HepG2 (cell line): ENCODE measurements at regions not wholly inside any gene's neighbourhood (a gene's known extent, or its start where the extent isn't known, plus 50 kb on each side); places are given as distances from the start of the nearest gene placed in this dataset.

Experiments used
- ATAC-seq: fragments of 200-7000 bp; cut with Tn5 transposase; 3 replicates; pipeline ENCODE4 v1.9.1; 2020; ENCODE audit warnings: mild to moderate bottlenecking, moderate library complexity
- BruUV-seq: library from RNA; stranded (reverse); fragments of 400-500 nt; replicated peaks from 2 replicates; lab custom pipeline; 2021; lab: Mats Ljungman, UMichigan
- CTCF ChIA-PET: fragments of 300-600 bp; formaldehyde crosslinking; extraction: SDS; loops from one replicate; lab custom pipeline; 2021; ENCODE audit warnings: low total read pairs, inconsistent platforms, low intra/inter-chr PET ratio; lab: Yijun Ruan, JAX
- POLR2A ChIA-PET: fragments of 350-600 bp; sonication (Branson Sonifier 250); formaldehyde crosslinking; loops from one replicate; lab custom pipeline; 2020; ENCODE audit warnings: antibody characterized with exemption, inconsistent platforms; lab: Yijun Ruan, JAX
- DNase-seq: peaks from one replicate; pipeline ENCODE4 v3.0.0-alpha.2; 2015; ENCODE audit warnings: low spot score
- FAIRE-seq: peaks from 3 replicates; lab custom pipeline; 2011; peaks lifted over from hg19 to GRCh38; lab: Jason Lieb, UNC
- H2AFZ ChIP-seq: one replicate; pipeline ENCODE4 v1.6.1; 2011; ENCODE audit warnings: low read length, inconsistent platforms
- H3K27ac ChIP-seq: fragments of 300-600 bp; 3 replicates; pipeline ENCODE4 v1.8.0; 2011; ENCODE audit warnings: mixed run types, mild to moderate bottlenecking, mixed read lengths, low read length, inconsistent platforms; ENCODE audit not compliant: insufficient read depth; ENCODE audit errors: extremely low read length
- H3K27me3 ChIP-seq, 2 experiments: fragments of 200-600 bp in 1 of 2; 2 replicates in 1 of 2; 3 replicates in 1 of 2; pipeline versions ENCODE4 v1.6.0 to v1.8.0; 2011; ENCODE audit warnings: low read length in 2 of 2, mild to moderate bottlenecking in 2 of 2, moderate library complexity in 2 of 2, inconsistent platforms in 1 of 2; ENCODE audit not compliant: insufficient read depth in 2 of 2, control insufficient read depth in 1 of 2
- H3K36me3 ChIP-seq, 2 experiments: fragments of 200-600 bp in 1 of 2; replicated peaks in 1 of 2; 2 replicates in 1 of 2; 3 replicates in 1 of 2; pipeline versions ENCODE4 v1.5.1 to v1.8.0; 2011; ENCODE audit warnings: low read length in 2 of 2, inconsistent platforms in 1 of 2; ENCODE audit not compliant: insufficient read depth in 2 of 2, control insufficient read depth in 1 of 2
- H3K4me1 ChIP-seq: 2 replicates; pipeline ENCODE4 v1.5.1; 2012; ENCODE audit warnings: low read length, inconsistent platforms; ENCODE audit not compliant: insufficient read depth
- H3K4me2 ChIP-seq: 2 replicates; pipeline ENCODE4 v1.6.0; 2011; ENCODE audit warnings: low read depth, low read length, inconsistent platforms
- H3K4me3 ChIP-seq, 3 experiments: fragments of 200-600 bp in 1 of 3; sonication (generic), shearing (Covaris generic) in 1 of 3; replicated peaks in 1 of 3; 2 replicates each; pipeline ENCODE4 v1.5.1; 2011 to 2016; ENCODE audit warnings: low read length in 3 of 3, inconsistent platforms in 2 of 3, low read depth in 2 of 3, mild to moderate bottlenecking in 2 of 3, control low read depth in 1 of 3, mixed read lengths in 1 of 3; ENCODE audit not compliant: insufficient read depth in 1 of 3
- H3K79me2 ChIP-seq: one replicate; pipeline ENCODE4 v1.6.1; 2011; ENCODE audit warnings: low read length, inconsistent platforms; ENCODE audit not compliant: insufficient read depth
- H3K9ac ChIP-seq: 2 replicates; pipeline ENCODE4 v1.6.0; 2011; ENCODE audit warnings: mild to moderate bottlenecking, low read depth, low read length, inconsistent platforms; ENCODE audit not compliant: insufficient read depth
- H3K9me3 ChIP-seq: 2 replicates; pipeline ENCODE4 v1.5.1; 2012; ENCODE audit warnings: mild to moderate bottlenecking, low read length
- H4K20me1 ChIP-seq: 2 replicates; pipeline ENCODE4 v1.6.0; 2011; ENCODE audit warnings: inconsistent platforms, mild to moderate bottlenecking, low read length, moderate library complexity; ENCODE audit not compliant: insufficient read depth
- ETV6 ChIP-seq: sonication (generic); formaldehyde crosslinking; conservative IDR thresholded peaks from 2 replicates; pipeline ENCODE4 v1.4.0; 2020; ENCODE audit warnings: missing genetic modification reagents
- KDM5B ChIP-seq: sonication (generic); formaldehyde crosslinking; IDR thresholded peaks from 2 replicates; pipeline ENCODE4 v1.4.0; 2020; ENCODE audit warnings: missing genetic modification reagents, mild to moderate bottlenecking, borderline replicate concordance
- NFYB ChIP-seq: sonication (generic); formaldehyde crosslinking; IDR thresholded peaks from 2 replicates; pipeline ENCODE4 v1.4.0; 2020; ENCODE audit warnings: missing genetic modification reagents
- PAX8 ChIP-seq: sonication (generic); formaldehyde crosslinking; IDR thresholded peaks from 2 replicates; pipeline ENCODE4 v1.8.0; 2022; ENCODE audit warnings: mild to moderate bottlenecking, missing genetic modification reagents, borderline replicate concordance
- PITX1 ChIP-seq: sonication (generic); formaldehyde crosslinking; IDR thresholded peaks from 2 replicates; pipeline ENCODE4 v1.5.1; 2020; ENCODE audit warnings: mild to moderate bottlenecking, missing genetic modification reagents
- SIX4 ChIP-seq: sonication (generic); formaldehyde crosslinking; IDR thresholded peaks from 2 replicates; pipeline ENCODE4 v1.4.0; 2020; ENCODE audit warnings: missing genetic modification reagents
- SMC3 ChIP-seq: IDR thresholded peaks from 2 replicates; pipeline ENCODE4 v1.6.1; 2011; ENCODE audit warnings: low read length, improper control_type of control experiment
- TCF7 ChIP-seq: sonication (generic); IDR thresholded peaks from 2 replicates; pipeline ENCODE4 v1.6.1; 2016; ENCODE audit warnings: antibody characterized with exemption, low read depth
- TOE1 ChIP-seq: sonication (generic); formaldehyde crosslinking; IDR thresholded peaks from 2 replicates; pipeline ENCODE4 v1.4.0; 2020; ENCODE audit warnings: mild to moderate bottlenecking, missing genetic modification reagents
- ZNF367 ChIP-seq: sonication (generic); formaldehyde crosslinking; IDR thresholded peaks from 2 replicates; pipeline ENCODE4 v1.4.0; 2020; ENCODE audit warnings: missing genetic modification reagents, borderline replicate concordance
- ZNF460 ChIP-seq: sonication (generic); formaldehyde crosslinking; IDR thresholded peaks from 2 replicates; pipeline ENCODE4 v1.5.1; 2020; ENCODE audit warnings: missing genetic modification reagents, mild to moderate bottlenecking, borderline replicate concordance
- ZNF577 ChIP-seq: sonication (generic); formaldehyde crosslinking; IDR thresholded peaks from 2 replicates; pipeline ENCODE4 v1.4.0; 2020; ENCODE audit warnings: mild to moderate bottlenecking, low read depth, missing genetic modification reagents, borderline replicate concordance
- ZNF607 ChIP-seq: sonication (generic); formaldehyde crosslinking; IDR thresholded peaks from 2 replicates; pipeline ENCODE4 v1.5.1; 2020; ENCODE audit warnings: missing genetic modification reagents, mild to moderate bottlenecking, borderline replicate concordance
- ZNF7 ChIP-seq: IDR thresholded peaks from 2 replicates; pipeline ENCODE4 v1.6.1; 2016; ENCODE audit warnings: missing biosample characterization, missing genetic modification reagents
- ZNF704 ChIP-seq: sonication (generic); formaldehyde crosslinking; IDR thresholded peaks from 2 replicates; pipeline ENCODE4 v1.8.1; 2023; ENCODE audit warnings: mild to moderate bottlenecking, inconsistent platforms, moderate library complexity, missing genetic modification reagents, borderline replicate concordance
- ZSCAN30 ChIP-seq: sonication (generic); formaldehyde crosslinking; IDR thresholded peaks from 2 replicates; pipeline ENCODE4 v1.5.0; 2020; ENCODE audit warnings: mild to moderate bottlenecking, missing genetic modification reagents
- in situ Hi-C: cut with HindIII; loops from 2 replicates; pipeline ENCODE4 v1.10.0; 2017; ENCODE audit warnings: low pct_unique_long_range_greater_than_20kb; ENCODE audit not compliant: extremely low pct_ligation_motif_present
- intact Hi-C: fragments of 100-400 bp; cut with micrococcal nuclease; formaldehyde crosslinking; loops from one replicate; pipeline ENCODE4 v1.10.0; 2022; ENCODE audit not compliant: unreplicated experiment
- TF ChIP-seq, protein P1 (sequence below), 2 experiments: sonication (generic) in 1 of 2; formaldehyde crosslinking in 1 of 2; IDR thresholded peaks; 2 replicates each; pipeline versions ENCODE4 v1.6.1 to v1.9.0; 2014 to 2022; ENCODE audit warnings: antibody characterized with exemption in 1 of 2, borderline replicate concordance in 1 of 2, inconsistent platforms in 1 of 2, low read depth in 1 of 2, missing genetic modification reagents in 1 of 2

DNA sequence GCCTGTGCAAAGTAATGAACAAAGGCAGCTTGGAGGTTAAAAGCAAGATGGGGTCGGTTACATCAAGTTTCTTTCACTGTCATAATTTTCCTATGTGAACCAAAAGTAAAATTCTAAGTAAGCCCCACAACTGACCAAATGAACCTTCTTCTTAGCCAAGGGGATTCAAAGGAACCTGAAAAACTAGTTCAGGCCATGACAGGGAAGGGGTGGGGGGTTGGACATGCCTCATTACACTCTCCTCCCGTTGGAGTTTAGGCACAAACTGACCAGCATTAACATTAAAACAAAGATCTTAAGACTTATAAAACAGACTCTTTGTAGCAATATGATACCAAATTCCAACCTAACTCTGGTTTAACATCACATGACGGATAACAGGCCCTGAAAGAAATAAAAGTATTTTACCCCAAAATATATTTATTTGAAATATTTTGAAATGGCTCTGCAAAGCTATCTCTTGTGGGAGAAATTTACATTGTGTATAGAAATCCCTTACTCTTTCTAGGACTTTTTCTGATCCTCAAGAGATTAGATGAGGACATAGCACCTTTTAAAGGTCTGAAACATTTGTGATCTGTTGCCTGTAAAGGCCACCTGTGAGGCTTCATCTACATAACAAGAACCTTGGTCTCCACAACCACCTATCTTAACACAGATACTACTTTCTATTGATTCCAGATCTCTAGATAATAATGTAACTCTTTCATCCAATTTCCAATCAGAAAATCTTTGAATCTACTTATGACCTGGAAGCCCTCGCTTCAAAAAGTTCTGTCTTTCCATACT lies 1829.0 kb upstream of the MIR17HG start (continued):
- TF ChIP-seq PITX1 (CRISPR knock-in tag): no peak
- no peak for TF ChIP-seq TCF7
- no peak for TF ChIP-seq ZSCAN30 (CRISPR knock-in tag)

- intact Hi-C loops (no loop called here), in situ Hi-C loops (no loop called here)
- BruUV-seq: no TSS peak
- H3K4me2 ChIP-seq: no peak overlapping the region
- no peaks in the 10 kb centered on the region for H3K36me3 ChIP-seq
- no peak for DNase-seq
- no peaks in the 10 kb centered on the region for H3K79me2 ChIP-seq
- CTCF ChIA-PET: no interaction called here
- no peak for FAIRE-seq
- H3K27ac ChIP-seq: no peak overlapping the region
- ATAC-seq: no peak
- H3K9ac ChIP-seq: no peak overlapping the region
- H2AFZ ChIP-seq: no peak overlapping the region
- POLR2A ChIA-PET: no interaction called here
- no peaks in the 10 kb centered on the region for H3K4me1 ChIP-seq
- H3K27me3 ChIP-seq: no peaks in the 10 kb centered on the region
- H3K9me3 ChIP-seq: no peaks in the 10 kb centered on the region
- no peaks in the 10 kb centered on the region for H4K20me1 ChIP-seq
- no peak overlapping the region for H3K4me3 ChIP-seq
- TF ChIP-seq ZNF704 (CRISPR knock-in tag) (no peak), ZNF7 (CRISPR knock-in tag) (no peak), SIX4 (CRISPR knock-in tag) (no peak), ZNF460 (CRISPR knock-in tag) (no peak), TOE1 (CRISPR knock-in tag) (no peak), ZNF577 (CRISPR knock-in tag) (no peak), KDM5B (CRISPR knock-in tag) (no peak), ETV6 (CRISPR knock-in tag) (no peak), ZNF607 (CRISPR knock-in tag) (no peak), PAX8 (CRISPR knock-in tag) (no peak), ZNF367 (CRISPR knock-in tag) (no peak), SMC3 (no peak), NFYB (CRISPR knock-in tag) (no peak)
- TF ChIP-seq, protein P1, sequence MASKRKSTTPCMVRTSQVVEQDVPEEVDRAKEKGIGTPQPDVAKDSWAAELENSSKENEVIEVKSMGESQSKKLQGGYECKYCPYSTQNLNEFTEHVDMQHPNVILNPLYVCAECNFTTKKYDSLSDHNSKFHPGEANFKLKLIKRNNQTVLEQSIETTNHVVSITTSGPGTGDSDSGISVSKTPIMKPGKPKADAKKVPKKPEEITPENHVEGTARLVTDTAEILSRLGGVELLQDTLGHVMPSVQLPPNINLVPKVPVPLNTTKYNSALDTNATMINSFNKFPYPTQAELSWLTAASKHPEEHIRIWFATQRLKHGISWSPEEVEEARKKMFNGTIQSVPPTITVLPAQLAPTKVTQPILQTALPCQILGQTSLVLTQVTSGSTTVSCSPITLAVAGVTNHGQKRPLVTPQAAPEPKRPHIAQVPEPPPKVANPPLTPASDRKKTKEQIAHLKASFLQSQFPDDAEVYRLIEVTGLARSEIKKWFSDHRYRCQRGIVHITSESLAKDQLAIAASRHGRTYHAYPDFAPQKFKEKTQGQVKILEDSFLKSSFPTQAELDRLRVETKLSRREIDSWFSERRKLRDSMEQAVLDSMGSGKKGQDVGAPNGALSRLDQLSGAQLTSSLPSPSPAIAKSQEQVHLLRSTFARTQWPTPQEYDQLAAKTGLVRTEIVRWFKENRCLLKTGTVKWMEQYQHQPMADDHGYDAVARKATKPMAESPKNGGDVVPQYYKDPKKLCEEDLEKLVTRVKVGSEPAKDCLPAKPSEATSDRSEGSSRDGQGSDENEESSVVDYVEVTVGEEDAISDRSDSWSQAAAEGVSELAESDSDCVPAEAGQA (IDR thresholded peaks at IDR 0.05; ENCODE audit: low read depth): no peak
- TF ChIP-seq, protein P1 (CRISPR knock-in tag; IDR thresholded peaks at IDR 0.05; ENCODE audit: borderline replicate concordance): no peak
These were observed 1827.0 kb upstream of the MIR17HG start for GRCh38 chr13:89520468-89520867.
